ENCODE measurements at regions not wholly inside any gene's neighbourhood (a gene's known extent, or its start where the extent isn't known, plus 50 kb on each side); places are given as distances from the start of the nearest gene placed in this dataset.
A peak's percentile ranks its signal among the peaks of the same experiment; 100 is the strongest.

- DNase-seq (ENCODE audit: low spot score), result no peak
- no peaks in the 10 kb centered on the region for H3K27me3 Mint-ChIP-seq (ENCODE audit: low read depth)
- no peak overlapping the region for H3K4me3 Mint-ChIP-seq
- no peak for TF ChIP-seq NFYB (CRISPR knock-in tag; conservative IDR thresholded peaks at IDR 0.05; ENCODE audit: low read depth)
- no peak for TF ChIP-seq JAZF1 (CRISPR knock-in tag; IDR thresholded peaks at IDR 0.05)
- ATAC-seq, result no peak
- peaks cover 9% of the 10 kb centered on the region for H3K4me1 Mint-ChIP-seq
- ChIA-PET POLR2A (no interaction called here), CTCF (no interaction called here)
- H3K27ac Mint-ChIP-seq, result no peak overlapping the region
- H3K9me3 Mint-ChIP-seq, result peaks cover 51% of the 10 kb centered on the region
- H3K36me3 Mint-ChIP-seq, result peaks cover 2% of the 10 kb centered on the region; the same call in 1 of the 2 replicates
These were observed 332.1 kb downstream of the MCTP2 start for GRCh38 chr15:94563456-94563855.

- ChIA-PET POLR2A (no interaction called here), CTCF (interaction anchor here (0.9 to 1.8 kb wide), 9 partner anchors 11 to 1023 kb away, joined by 3 to 5 read pairs (median 3); no protein-coding TSS in a partner anchor)
- no peaks in the 10 kb centered on the region for H3K36me3 Mint-ChIP-seq
- peak; percentile 95 for ATAC-seq
- TF ChIP-seq, protein P1, sequence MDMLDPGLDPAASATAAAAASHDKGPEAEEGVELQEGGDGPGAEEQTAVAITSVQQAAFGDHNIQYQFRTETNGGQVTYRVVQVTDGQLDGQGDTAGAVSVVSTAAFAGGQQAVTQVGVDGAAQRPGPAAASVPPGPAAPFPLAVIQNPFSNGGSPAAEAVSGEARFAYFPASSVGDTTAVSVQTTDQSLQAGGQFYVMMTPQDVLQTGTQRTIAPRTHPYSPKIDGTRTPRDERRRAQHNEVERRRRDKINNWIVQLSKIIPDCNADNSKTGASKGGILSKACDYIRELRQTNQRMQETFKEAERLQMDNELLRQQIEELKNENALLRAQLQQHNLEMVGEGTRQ (CRISPR knock-in tag; IDR thresholded peaks at IDR 0.05), result peak; percentile 61
- no peak for TF ChIP-seq OVOL2 (CRISPR knock-in tag; IDR thresholded peaks at IDR 0.05; ENCODE audit: borderline replicate concordance)
- TF ChIP-seq TCF7 (CRISPR knock-in tag; IDR thresholded peaks at IDR 0.05; ENCODE audit: low read depth), result no peak
- TF ChIP-seq, protein P2, sequence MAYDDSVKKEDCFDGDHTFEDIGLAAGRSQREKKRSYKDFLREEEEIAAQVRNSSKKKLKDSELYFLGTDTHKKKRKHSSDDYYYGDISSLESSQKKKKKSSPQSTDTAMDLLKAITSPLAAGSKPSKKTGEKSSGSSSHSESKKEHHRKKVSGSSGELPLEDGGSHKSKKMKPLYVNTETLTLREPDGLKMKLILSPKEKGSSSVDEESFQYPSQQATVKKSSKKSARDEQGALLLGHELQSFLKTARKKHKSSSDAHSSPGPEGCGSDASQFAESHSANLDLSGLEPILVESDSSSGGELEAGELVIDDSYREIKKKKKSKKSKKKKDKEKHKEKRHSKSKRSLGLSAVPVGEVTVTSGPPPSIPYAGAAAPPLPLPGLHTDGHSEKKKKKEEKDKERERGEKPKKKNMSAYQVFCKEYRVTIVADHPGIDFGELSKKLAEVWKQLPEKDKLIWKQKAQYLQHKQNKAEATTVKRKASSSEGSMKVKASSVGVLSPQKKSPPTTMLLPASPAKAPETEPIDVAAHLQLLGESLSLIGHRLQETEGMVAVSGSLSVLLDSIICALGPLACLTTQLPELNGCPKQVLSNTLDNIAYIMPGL (CRISPR knock-in tag; IDR thresholded peaks at IDR 0.05), result no peak
- TF ChIP-seq CTCF (IDR thresholded peaks at IDR 0.05), result peak; percentile 58; the same call in 1 of the 2 replicates
- TF ChIP-seq ZNF671 (CRISPR knock-in tag; IDR thresholded peaks at IDR 0.05), result no peak
- no peak for TF ChIP-seq ETV6 (CRISPR knock-in tag; IDR thresholded peaks at IDR 0.05)
- TF ChIP-seq, protein P3, sequence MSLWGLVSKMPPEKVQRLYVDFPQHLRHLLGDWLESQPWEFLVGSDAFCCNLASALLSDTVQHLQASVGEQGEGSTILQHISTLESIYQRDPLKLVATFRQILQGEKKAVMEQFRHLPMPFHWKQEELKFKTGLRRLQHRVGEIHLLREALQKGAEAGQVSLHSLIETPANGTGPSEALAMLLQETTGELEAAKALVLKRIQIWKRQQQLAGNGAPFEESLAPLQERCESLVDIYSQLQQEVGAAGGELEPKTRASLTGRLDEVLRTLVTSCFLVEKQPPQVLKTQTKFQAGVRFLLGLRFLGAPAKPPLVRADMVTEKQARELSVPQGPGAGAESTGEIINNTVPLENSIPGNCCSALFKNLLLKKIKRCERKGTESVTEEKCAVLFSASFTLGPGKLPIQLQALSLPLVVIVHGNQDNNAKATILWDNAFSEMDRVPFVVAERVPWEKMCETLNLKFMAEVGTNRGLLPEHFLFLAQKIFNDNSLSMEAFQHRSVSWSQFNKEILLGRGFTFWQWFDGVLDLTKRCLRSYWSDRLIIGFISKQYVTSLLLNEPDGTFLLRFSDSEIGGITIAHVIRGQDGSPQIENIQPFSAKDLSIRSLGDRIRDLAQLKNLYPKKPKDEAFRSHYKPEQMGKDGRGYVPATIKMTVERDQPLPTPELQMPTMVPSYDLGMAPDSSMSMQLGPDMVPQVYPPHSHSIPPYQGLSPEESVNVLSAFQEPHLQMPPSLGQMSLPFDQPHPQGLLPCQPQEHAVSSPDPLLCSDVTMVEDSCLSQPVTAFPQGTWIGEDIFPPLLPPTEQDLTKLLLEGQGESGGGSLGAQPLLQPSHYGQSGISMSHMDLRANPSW (CRISPR knock-in tag; conservative IDR thresholded peaks at IDR 0.05; ENCODE audit: low read depth), result no peak
- TF ChIP-seq ZNF232 (CRISPR knock-in tag; IDR thresholded peaks at IDR 0.05), result no peak
- no peak for TF ChIP-seq HMGA2 (CRISPR knock-in tag; IDR thresholded peaks at IDR 0.05)
- no peak for TF ChIP-seq ZSCAN18 (CRISPR knock-in tag; IDR thresholded peaks at IDR 0.05)
- H3K4me1 Mint-ChIP-seq, result peaks cover 11% of the 10 kb centered on the region
- no peaks in the 10 kb centered on the region for H3K9me3 Mint-ChIP-seq
- no peaks in the 10 kb centered on the region for H3K27me3 Mint-ChIP-seq (ENCODE audit: low read depth)
- no peak overlapping the region for H3K27ac Mint-ChIP-seq
- peak; percentile 62 for DNase-seq (ENCODE audit: low spot score)
- no peak overlapping the region for H3K4me3 Mint-ChIP-seq
These were observed 345.6 kb downstream of the MCTP2 start for GRCh38 chr15:94576889-94577533.

DNA sequence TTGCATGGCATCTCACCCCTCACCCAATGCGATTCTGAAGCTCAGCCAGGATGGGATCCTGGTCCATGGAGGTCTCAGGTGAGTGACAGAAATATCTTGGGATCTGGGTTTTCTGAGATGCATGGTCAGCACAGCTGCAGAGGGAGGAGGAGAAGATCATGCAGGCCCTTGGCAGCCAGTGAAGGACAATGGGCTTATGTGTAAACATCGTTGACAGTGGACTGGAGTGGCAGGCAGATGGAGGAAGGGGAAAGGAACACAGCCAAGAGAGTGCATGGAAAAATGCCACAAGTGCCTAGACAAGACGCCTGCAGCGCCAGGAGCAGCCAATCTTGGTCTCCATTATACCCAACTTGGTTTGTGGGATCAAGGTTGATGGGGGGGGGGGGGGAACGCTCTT lies 347.9 kb downstream of the MCTP2 start:
- Mint-ChIP-seq H3K27me3 (ENCODE audit: low read depth) (no peaks in the 10 kb centered on the region), H3K9me3 (no peaks in the 10 kb centered on the region), H3K4me1 (peaks cover 12% of the 10 kb centered on the region), H3K4me3 (no peak overlapping the region), H3K27ac (no peak overlapping the region), H3K36me3 (no peaks in the 10 kb centered on the region)
- ATAC-seq, result no peak
- ChIA-PET POLR2A (interaction anchor here (0.6 kb wide), 1 partner anchor 9 kb away, joined by 3 read pairs; no protein-coding TSS in a partner anchor), CTCF (no interaction called here)
- DNase-seq (ENCODE audit: low spot score), result no peak
- TF ChIP-seq NR1H2 (CRISPR knock-in tag; IDR thresholded peaks at IDR 0.05), result no peak
- TF ChIP-seq, protein P4, sequence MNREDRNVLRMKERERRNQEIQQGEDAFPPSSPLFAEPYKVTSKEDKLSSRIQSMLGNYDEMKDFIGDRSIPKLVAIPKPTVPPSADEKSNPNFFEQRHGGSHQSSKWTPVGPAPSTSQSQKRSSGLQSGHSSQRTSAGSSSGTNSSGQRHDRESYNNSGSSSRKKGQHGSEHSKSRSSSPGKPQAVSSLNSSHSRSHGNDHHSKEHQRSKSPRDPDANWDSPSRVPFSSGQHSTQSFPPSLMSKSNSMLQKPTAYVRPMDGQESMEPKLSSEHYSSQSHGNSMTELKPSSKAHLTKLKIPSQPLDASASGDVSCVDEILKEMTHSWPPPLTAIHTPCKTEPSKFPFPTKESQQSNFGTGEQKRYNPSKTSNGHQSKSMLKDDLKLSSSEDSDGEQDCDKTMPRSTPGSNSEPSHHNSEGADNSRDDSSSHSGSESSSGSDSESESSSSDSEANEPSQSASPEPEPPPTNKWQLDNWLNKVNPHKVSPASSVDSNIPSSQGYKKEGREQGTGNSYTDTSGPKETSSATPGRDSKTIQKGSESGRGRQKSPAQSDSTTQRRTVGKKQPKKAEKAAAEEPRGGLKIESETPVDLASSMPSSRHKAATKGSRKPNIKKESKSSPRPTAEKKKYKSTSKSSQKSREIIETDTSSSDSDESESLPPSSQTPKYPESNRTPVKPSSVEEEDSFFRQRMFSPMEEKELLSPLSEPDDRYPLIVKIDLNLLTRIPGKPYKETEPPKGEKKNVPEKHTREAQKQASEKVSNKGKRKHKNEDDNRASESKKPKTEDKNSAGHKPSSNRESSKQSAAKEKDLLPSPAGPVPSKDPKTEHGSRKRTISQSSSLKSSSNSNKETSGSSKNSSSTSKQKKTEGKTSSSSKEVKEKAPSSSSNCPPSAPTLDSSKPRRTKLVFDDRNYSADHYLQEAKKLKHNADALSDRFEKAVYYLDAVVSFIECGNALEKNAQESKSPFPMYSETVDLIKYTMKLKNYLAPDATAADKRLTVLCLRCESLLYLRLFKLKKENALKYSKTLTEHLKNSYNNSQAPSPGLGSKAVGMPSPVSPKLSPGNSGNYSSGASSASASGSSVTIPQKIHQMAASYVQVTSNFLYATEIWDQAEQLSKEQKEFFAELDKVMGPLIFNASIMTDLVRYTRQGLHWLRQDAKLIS (CRISPR knock-in tag; IDR thresholded peaks at IDR 0.05; ENCODE audit: borderline replicate concordance), result no peak
- TF ChIP-seq, protein P5, sequence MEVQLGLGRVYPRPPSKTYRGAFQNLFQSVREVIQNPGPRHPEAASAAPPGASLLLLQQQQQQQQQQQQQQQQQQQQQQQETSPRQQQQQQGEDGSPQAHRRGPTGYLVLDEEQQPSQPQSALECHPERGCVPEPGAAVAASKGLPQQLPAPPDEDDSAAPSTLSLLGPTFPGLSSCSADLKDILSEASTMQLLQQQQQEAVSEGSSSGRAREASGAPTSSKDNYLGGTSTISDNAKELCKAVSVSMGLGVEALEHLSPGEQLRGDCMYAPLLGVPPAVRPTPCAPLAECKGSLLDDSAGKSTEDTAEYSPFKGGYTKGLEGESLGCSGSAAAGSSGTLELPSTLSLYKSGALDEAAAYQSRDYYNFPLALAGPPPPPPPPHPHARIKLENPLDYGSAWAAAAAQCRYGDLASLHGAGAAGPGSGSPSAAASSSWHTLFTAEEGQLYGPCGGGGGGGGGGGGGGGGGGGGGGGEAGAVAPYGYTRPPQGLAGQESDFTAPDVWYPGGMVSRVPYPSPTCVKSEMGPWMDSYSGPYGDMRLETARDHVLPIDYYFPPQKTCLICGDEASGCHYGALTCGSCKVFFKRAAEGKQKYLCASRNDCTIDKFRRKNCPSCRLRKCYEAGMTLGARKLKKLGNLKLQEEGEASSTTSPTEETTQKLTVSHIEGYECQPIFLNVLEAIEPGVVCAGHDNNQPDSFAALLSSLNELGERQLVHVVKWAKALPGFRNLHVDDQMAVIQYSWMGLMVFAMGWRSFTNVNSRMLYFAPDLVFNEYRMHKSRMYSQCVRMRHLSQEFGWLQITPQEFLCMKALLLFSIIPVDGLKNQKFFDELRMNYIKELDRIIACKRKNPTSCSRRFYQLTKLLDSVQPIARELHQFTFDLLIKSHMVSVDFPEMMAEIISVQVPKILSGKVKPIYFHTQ (CRISPR knock-in tag; IDR thresholded peaks at IDR 0.05), result no peak
